ENCODE measurements at regions not wholly inside any gene's neighbourhood (a gene's known extent, or its start where the extent isn't known, plus 50 kb on each side); places are given as distances from the start of the nearest gene placed in this dataset.

GRCh38 chr12:23210573-23210972, 585.6 kb downstream of the ETNK1 start:
- Mint-ChIP-seq H3K4me1 (ENCODE audit: unreplicated experiment) (no peaks in the 10 kb centered on the region), H3K27me3 (ENCODE audit: unreplicated experiment) (no peaks in the 10 kb centered on the region), H3K4me3 (ENCODE audit: unreplicated experiment) (no peak overlapping the region), H3K36me3 (ENCODE audit: low read depth, unreplicated experiment) (peaks cover 3% of the 10 kb centered on the region), H3K27ac (ENCODE audit: unreplicated experiment) (no peak overlapping the region), H3K9me3 (ENCODE audit: unreplicated experiment) (peaks cover 7% of the 10 kb centered on the region)
- TF ChIP-seq, protein P1, sequence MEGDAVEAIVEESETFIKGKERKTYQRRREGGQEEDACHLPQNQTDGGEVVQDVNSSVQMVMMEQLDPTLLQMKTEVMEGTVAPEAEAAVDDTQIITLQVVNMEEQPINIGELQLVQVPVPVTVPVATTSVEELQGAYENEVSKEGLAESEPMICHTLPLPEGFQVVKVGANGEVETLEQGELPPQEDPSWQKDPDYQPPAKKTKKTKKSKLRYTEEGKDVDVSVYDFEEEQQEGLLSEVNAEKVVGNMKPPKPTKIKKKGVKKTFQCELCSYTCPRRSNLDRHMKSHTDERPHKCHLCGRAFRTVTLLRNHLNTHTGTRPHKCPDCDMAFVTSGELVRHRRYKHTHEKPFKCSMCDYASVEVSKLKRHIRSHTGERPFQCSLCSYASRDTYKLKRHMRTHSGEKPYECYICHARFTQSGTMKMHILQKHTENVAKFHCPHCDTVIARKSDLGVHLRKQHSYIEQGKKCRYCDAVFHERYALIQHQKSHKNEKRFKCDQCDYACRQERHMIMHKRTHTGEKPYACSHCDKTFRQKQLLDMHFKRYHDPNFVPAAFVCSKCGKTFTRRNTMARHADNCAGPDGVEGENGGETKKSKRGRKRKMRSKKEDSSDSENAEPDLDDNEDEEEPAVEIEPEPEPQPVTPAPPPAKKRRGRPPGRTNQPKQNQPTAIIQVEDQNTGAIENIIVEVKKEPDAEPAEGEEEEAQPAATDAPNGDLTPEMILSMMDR (IDR thresholded peaks at IDR 0.05; ENCODE audit: unreplicated experiment): no peak
- DNase-seq (ENCODE audit: low spot score): no peak

DNA sequence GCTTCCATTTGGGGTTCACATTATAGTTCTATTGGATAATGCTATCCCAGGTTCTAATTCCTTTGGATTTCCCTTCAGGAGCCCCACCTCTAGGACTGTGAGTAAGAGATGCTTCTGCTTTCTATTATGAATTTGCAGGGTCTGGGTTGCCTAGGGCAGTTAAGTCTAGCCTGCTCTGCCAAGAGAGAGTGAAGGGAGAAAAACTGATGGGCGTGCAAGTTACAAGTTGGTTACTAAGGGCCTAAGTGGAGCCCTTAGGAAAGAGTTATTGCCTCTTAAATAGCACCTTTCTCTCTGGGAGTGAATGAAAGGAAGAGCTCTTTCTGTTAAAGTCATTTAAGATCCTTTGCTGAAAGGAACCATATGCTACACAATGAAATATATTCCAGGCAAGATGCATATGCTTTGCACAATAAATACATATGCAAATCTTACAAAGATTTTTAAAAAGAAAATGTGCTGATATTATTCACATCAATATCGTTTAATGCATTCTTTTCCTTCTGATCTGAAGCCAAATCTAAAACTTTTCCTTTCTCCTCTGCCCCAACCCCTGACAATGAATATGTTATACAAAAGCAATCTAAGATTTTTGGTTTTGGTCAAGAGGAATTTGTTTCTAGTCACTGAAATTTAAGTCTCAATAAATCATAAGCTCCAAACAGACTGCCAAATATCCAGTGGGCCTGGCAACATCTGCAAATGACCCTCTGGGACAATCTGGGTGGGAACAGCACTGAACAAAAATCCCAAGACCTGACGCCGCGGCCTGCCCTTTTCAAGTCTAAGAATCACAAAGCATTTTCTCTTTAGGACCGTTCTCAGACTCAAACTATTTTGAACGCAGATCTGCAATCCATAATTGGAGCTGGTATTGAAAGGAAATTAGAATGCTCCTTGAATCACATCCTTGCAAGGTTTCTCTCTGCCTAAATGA, 586.7 kb downstream of the ETNK1 start:
- no peaks in the 10 kb centered on the region for H3K4me1 Mint-ChIP-seq (ENCODE audit: unreplicated experiment)
- no peaks in the 10 kb centered on the region for H3K27me3 Mint-ChIP-seq (ENCODE audit: unreplicated experiment)
- H3K27ac Mint-ChIP-seq (ENCODE audit: unreplicated experiment): no peak overlapping the region
- peaks cover 3% of the 10 kb centered on the region for H3K36me3 Mint-ChIP-seq (ENCODE audit: low read depth, unreplicated experiment)
- H3K9me3 Mint-ChIP-seq (ENCODE audit: unreplicated experiment): peaks cover 8% of the 10 kb centered on the region
- TF ChIP-seq, protein P1 (IDR thresholded peaks at IDR 0.05; ENCODE audit: unreplicated experiment): no peak
- DNase-seq (ENCODE audit: low spot score): no peak
- H3K4me3 Mint-ChIP-seq (ENCODE audit: unreplicated experiment): no peak overlapping the region

DNA sequence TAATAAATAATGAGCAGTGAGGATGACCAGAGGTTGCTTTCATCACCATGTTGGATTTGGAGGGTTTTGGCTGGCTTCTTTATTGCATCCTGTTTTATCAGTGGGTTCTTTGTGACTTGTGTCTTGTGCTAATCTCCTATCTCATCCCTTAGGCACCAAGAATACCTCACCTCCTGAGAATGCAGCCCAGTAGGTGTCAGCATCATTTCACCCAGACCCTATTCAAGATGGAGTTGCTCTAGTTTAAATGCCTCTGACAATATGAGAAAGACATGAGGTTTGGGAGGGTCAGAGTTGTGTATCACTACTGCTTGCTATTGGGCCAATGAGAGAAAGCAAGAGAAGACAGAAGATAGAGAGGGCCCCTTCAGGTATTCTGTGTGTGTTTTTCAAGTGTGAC, 592.2 kb downstream of the ETNK1 start:
- no peaks in the 10 kb centered on the region for H3K27me3 Mint-ChIP-seq (ENCODE audit: unreplicated experiment)
- peaks cover 8% of the 10 kb centered on the region for H3K9me3 Mint-ChIP-seq (ENCODE audit: unreplicated experiment)
- no peak overlapping the region for H3K4me3 Mint-ChIP-seq (ENCODE audit: unreplicated experiment)
- H3K36me3 Mint-ChIP-seq (ENCODE audit: low read depth, unreplicated experiment): peaks cover 3% of the 10 kb centered on the region
- no peak for DNase-seq (ENCODE audit: low spot score)
- TF ChIP-seq, protein P1 (IDR thresholded peaks at IDR 0.05; ENCODE audit: unreplicated experiment): no peak
- H3K4me1 Mint-ChIP-seq (ENCODE audit: unreplicated experiment): no peaks in the 10 kb centered on the region
- no peak overlapping the region for H3K27ac Mint-ChIP-seq (ENCODE audit: unreplicated experiment)

DNA sequence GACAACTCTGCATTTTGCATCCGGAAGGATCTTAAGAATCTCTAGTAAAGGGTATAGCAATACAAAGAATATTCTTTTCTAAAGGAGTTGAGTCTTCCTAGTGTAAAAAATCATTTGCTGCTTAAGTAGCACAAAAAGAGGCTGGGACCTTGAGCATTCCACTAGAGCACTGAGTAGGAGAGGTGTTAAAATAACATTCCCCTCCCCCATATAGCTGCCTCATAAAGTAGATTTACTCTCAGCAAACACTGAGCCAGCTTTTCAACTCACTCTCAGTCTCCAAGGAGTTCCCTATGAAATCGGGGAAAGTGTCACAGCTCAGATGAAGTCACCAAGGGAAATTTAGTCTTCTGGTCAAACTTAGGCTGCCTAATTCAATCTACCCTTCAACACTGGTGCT, 592.7 kb downstream of the ETNK1 start:
- peaks cover 3% of the 10 kb centered on the region for H3K36me3 Mint-ChIP-seq (ENCODE audit: low read depth, unreplicated experiment)
- no peak for DNase-seq (ENCODE audit: low spot score)
- TF ChIP-seq, protein P1 (IDR thresholded peaks at IDR 0.05; ENCODE audit: unreplicated experiment): no peak
- H3K4me1 Mint-ChIP-seq (ENCODE audit: unreplicated experiment): no peaks in the 10 kb centered on the region
- no peaks in the 10 kb centered on the region for H3K27me3 Mint-ChIP-seq (ENCODE audit: unreplicated experiment)
- no peak overlapping the region for H3K27ac Mint-ChIP-seq (ENCODE audit: unreplicated experiment)
- no peak overlapping the region for H3K4me3 Mint-ChIP-seq (ENCODE audit: unreplicated experiment)
- H3K9me3 Mint-ChIP-seq (ENCODE audit: unreplicated experiment): peaks cover 8% of the 10 kb centered on the region

GRCh38 chr12:23221066-23221465, 596.1 kb downstream of the ETNK1 start:
- H3K27ac Mint-ChIP-seq (ENCODE audit: unreplicated experiment): no peak overlapping the region
- H3K4me1 Mint-ChIP-seq (ENCODE audit: unreplicated experiment): no peaks in the 10 kb centered on the region
- peak; percentile 13 for DNase-seq (ENCODE audit: low spot score)
- no peak overlapping the region for H3K4me3 Mint-ChIP-seq (ENCODE audit: unreplicated experiment)
- TF ChIP-seq, protein P1 (IDR thresholded peaks at IDR 0.05; ENCODE audit: unreplicated experiment): no peak
- no peaks in the 10 kb centered on the region for H3K9me3 Mint-ChIP-seq (ENCODE audit: unreplicated experiment)
- no peaks in the 10 kb centered on the region for H3K36me3 Mint-ChIP-seq (ENCODE audit: low read depth, unreplicated experiment)
- H3K27me3 Mint-ChIP-seq (ENCODE audit: unreplicated experiment): no peaks in the 10 kb centered on the region

Measured in endothelial cell (in vitro differentiated cells).